GM10248 (cell line): ENCODE measurements at regions not wholly inside any gene's neighbourhood (a gene's known extent, or its start where the extent isn't known, plus 50 kb on each side); places are given as distances from the start of the nearest gene placed in this dataset.

Experiments
- CTCF ChIA-PET: fragments of 300-600 bp; sonication (Branson Sonifier 250); formaldehyde crosslinking; extraction: SDS; loops from one replicate; lab custom pipeline; 2021; ENCODE audit warnings: antibody characterized with exemption; lab: Yijun Ruan, JAX
- POLR2A ChIA-PET: fragments of 350-650 bp; sonication (Branson Sonifier 250); formaldehyde crosslinking; extraction: SDS; loops from one replicate; lab custom pipeline; 2020; ENCODE audit warnings: antibody characterized with exemption; lab: Yijun Ruan, JAX
- DNase-seq: peaks from one replicate; pipeline ENCODE4 v3.0.0; 2012; ENCODE audit errors: extremely low spot score
- TF ChIP-seq, protein P1 (sequence below): IDR thresholded peaks from 2 replicates; pipeline ENCODE4 v1.5.1; 2012; ENCODE audit warnings: mild to moderate bottlenecking, low read depth; ENCODE audit errors: extremely low read depth, missing control alignments, control extremely low read depth

DNA sequence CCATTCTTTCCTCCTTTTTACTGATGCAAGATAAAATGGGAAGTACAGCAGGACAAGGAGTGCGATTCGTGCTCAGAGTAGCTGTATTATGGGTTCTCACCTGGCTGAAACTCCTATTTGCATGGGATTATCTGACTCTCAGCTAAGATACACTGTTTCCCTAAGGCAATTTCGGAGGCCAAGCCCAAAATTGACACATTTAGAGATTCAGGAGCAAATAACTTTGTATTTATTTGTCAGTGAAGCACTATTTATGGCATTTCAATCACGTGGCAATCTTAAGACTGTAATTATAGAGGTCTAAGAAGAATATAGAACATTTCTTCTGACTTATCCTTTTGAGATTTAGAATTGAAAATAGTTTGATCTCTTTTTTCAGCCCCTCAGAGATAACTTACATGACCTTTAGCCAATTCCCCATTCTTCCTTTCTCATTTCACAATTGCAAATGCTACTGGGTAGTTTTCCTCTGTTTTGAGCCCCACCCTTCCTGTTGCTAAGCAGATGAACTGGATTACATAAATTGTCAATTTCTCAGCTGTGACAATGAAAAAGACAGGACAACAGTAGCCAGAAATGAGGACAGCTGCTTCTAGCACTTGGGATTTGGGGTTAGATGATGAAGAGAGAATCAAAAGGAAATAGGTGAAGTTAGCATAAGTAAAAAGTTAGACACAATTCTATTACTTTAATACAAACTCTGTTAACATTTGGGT lies 122.7 kb upstream of the FRY start:
- ChIA-PET CTCF (interaction anchor here (0.8 to 3.3 kb wide), 39 partner anchors 11 to 672 kb away, joined by 3 to 62 read pairs (median 7); no protein-coding TSS in a partner anchor), POLR2A (no interaction called here)
- TF ChIP-seq, protein P1, sequence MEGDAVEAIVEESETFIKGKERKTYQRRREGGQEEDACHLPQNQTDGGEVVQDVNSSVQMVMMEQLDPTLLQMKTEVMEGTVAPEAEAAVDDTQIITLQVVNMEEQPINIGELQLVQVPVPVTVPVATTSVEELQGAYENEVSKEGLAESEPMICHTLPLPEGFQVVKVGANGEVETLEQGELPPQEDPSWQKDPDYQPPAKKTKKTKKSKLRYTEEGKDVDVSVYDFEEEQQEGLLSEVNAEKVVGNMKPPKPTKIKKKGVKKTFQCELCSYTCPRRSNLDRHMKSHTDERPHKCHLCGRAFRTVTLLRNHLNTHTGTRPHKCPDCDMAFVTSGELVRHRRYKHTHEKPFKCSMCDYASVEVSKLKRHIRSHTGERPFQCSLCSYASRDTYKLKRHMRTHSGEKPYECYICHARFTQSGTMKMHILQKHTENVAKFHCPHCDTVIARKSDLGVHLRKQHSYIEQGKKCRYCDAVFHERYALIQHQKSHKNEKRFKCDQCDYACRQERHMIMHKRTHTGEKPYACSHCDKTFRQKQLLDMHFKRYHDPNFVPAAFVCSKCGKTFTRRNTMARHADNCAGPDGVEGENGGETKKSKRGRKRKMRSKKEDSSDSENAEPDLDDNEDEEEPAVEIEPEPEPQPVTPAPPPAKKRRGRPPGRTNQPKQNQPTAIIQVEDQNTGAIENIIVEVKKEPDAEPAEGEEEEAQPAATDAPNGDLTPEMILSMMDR, result no peak
- no peak for DNase-seq

DNA sequence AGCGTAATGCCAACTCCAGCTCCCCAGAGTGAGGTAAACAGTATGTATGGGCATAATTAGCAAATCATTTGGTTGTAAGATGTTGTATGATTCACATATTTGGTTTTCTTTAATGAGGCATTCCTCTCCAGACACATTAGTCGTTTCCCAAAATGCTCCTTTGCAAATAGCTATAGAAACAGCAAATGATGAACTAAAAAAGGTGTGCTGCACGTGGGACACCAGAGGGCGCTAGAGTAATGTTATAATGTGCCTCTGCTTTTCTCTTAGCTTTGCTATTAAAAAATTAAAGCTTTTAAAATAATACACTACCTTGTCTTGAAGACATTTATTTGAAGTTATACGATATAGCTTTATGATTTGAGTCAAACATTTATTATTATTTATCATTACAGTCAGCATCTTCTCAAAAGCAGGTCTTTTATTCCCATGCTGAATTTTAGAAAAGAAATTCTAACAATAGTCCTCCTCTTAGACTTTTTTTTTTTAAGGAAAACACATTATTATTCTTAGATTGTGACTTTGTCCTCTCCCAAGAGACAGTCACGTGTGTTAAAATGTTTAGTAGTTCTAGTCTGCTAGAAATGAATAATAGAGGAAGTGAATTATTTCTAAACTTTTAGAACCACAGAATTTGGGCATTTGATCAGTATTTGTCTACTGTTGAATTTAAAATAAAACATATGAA lies 121.6 kb upstream of the FRY start:
- TF ChIP-seq, protein P1, result peak; percentile 87
- peak; percentile 30 for DNase-seq
- ChIA-PET POLR2A (interaction anchor here (0.8 kb wide), 1 partner anchor 10 kb away, joined by 3 read pairs; no protein-coding TSS in a partner anchor), CTCF (interaction anchor here (0.6 to 3.3 kb wide), 72 partner anchors 8 to 674 kb away, joined by 3 to 62 read pairs (median 4); partner anchors contain the start of genes FRY and N4BP2L1)

DNA sequence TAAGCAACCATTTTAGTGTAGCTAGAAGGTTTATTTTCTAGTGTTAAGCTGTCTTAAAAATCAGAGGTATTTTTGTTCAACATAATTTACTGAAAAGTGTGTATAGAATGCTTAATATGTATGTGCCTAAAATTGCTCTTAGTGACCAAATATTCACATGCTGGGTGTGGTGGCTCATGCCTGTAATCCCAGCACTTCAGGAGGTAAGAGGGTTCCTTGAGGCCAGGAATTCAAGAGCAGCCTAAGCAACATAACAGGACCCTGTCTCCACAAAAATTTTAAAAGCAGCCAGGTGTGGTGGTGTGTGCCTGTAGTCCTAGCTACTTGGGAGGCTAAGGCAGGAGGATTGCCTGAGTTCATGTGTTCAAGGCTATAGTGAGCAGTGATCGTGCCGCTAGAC lies 120.9 kb upstream of the FRY start:
- TF ChIP-seq, protein P1, result no peak
- ChIA-PET CTCF (interaction anchor here (0.6 to 3.3 kb wide), 60 partner anchors 9 to 670 kb away, joined by 3 to 62 read pairs (median 5); partner anchors contain the start of genes FRY and N4BP2L1), POLR2A (interaction anchor here (0.8 kb wide), 1 partner anchor 9 kb away, joined by 3 read pairs; no protein-coding TSS in a partner anchor)
- no peak for DNase-seq

DNA sequence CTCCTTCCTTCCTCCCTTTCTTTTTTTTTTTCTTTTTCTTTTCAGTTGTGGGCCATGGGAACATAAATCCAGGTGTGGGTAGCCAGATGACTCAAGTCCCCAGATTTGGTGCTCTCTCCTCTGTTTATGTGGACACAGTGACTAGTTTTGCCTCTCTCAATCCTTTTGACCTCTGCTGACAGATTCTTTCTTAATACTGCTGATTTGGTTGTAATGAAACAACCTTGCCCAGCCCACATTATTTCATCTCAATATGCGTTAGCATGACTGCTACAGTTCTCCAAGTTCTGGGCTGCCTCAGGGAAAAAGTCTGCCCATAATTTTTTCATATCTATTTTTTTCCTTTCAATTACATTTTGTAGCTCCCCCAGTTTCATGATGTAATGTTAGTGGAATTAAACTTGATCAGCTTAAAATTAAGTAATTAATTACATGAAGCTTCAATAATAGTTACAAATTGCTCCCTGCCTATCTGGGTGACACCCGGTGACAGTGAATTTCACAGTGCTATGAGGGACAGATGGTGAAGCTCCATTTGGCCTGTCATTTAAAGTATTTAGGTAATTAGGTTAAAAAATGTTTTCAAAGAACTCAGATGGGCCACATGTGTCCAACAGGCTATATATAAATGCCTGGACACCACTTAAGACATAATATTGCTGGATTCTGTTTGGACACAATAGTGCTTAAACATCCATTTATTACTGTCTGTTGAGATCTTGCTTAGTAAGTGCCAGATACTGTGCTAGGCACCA lies 118.8 kb upstream of the FRY start:
- POLR2A ChIA-PET, result no interaction called here
- TF ChIP-seq, protein P1, result no peak
- DNase-seq, result no peak
- CTCF ChIA-PET, result interaction anchor here (1.4 to 3.2 kb wide), 3 partner anchors 11 to 669 kb away, joined by 3 to 11 read pairs (median 7); no protein-coding TSS in a partner anchor

DNA sequence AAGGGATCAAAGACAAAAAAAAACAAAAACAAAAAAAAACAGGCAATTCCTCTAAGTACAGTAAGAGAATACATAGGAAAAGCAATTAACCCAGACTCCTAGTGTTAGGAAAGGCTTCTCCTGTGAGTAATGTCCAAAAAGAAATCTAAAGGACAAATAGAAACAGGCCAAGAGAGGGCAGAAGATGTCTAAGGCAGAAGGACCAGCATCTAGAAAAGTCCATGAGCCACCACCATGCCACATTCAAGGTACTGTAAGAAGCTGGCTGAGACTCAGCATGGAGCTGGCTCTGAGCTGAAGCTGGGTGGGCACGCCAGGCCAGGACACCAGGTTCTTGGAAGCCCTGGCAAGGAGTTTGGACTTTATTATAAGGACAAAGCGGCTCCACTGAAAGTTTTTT lies 118.1 kb upstream of the FRY start:
- TF ChIP-seq, protein P1, result no peak
- ChIA-PET CTCF (interaction anchor here (1.4 to 3.2 kb wide), 4 partner anchors 10 to 668 kb away, joined by 3 to 11 read pairs (median 8); no protein-coding TSS in a partner anchor), POLR2A (no interaction called here)
- no peak for DNase-seq

DNA sequence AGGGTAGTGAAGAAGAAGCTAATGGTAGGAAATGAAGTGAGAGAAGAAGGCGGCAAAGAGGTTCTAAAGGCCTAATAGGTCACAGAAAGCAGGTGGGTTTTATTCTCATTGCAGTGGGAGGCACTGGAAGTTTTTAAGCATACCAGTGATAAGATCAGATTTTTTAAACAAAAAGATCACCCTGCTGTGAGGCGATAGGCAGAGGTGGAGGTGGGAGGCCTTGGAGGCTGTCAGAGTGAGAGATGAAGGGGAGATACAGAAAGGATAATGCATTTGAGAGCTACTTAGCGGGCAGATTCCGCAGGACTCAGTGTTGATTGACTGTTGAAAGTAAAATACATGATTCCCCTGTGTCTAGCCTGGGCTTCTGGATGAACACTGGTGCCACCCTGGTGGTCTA lies 116.7 kb upstream of the FRY start:
- TF ChIP-seq, protein P1, result no peak
- DNase-seq, result no peak
- POLR2A ChIA-PET, result no interaction called here
- CTCF ChIA-PET, result interaction anchor here (0.8 to 3.2 kb wide), 6 partner anchors 10 to 667 kb away, joined by 3 to 11 read pairs (median 4); no protein-coding TSS in a partner anchor
